ENCODE measurements at regions not wholly inside any gene's neighbourhood (a gene's known extent, or its start where the extent isn't known, plus 50 kb on each side); places are given as distances from the start of the nearest gene placed in this dataset.

DNA sequence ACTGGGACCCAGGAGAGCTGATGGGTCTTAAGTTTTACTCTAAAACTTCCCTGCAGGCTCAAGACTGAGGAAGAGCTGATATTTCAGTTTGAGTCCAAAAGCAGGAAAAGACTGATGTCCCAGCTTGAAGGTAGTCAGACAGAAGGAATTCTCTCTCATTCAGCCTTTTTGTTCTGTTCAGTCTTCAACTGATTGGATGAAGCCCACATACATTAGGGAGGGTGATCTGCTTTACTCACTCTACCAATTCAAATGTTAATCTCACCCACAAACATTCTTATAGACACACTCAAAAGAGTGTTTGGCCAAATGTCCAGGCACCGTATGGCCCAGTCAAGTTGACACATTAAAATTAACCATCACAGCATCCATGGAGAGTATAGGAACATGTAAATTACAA, 173.5 kb downstream of the KCNRG start:
- Mint-ChIP-seq H3K4me1 (ENCODE audit: low read depth in 2 of 2) (peaks cover 3 to 19% of the 10 kb centered on the region in 2 donors), H3K27ac (no peak overlapping the region), H3K27me3 (no peaks in the 10 kb centered on the region), H3K4me3 (peak overlapping the region in 1 of 2 donors; percentile 84), H3K9me3 (no peaks in the 10 kb centered on the region), H3K36me3 (ENCODE audit: insufficient read depth) (peaks cover 3% of the 10 kb centered on the region)
- ATAC-seq (replicated peaks) (no peak), DNase-seq (no peak)

DNA sequence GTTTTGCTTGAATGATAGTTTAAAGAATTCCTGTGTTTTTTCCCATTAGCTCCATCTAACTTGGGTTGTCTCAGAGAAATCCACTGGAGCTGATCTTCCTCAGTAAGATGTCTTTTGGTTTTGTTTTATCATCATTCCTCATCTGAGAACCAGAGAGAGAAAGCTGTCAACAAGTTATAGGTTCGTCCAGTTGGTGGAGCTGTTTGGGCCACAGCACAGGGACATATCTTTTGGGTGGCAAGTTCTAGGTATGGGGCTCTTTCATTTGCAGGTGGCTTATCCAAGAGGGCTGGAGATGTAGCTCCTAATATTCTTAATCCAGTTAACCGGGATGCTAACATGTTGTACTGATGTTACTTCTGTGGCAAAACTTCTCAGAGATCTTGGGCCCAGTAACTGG, 174.2 kb downstream of the KCNRG start:
- H3K9me3 Mint-ChIP-seq: no peaks in the 10 kb centered on the region
- H3K36me3 Mint-ChIP-seq (ENCODE audit: insufficient read depth): peaks cover 3% of the 10 kb centered on the region
- H3K27ac Mint-ChIP-seq: peak overlapping the region in 1 of 2 donors; percentile 8
- no peak overlapping the region for H3K4me3 Mint-ChIP-seq
- no peaks in the 10 kb centered on the region for H3K27me3 Mint-ChIP-seq
- peaks cover 3 to 21% of the 10 kb centered on the region in 2 donors for H3K4me1 Mint-ChIP-seq (ENCODE audit: low read depth in 2 of 2)
- DNase-seq (no peak), ATAC-seq (replicated peaks) (peak; percentile 47)

DNA sequence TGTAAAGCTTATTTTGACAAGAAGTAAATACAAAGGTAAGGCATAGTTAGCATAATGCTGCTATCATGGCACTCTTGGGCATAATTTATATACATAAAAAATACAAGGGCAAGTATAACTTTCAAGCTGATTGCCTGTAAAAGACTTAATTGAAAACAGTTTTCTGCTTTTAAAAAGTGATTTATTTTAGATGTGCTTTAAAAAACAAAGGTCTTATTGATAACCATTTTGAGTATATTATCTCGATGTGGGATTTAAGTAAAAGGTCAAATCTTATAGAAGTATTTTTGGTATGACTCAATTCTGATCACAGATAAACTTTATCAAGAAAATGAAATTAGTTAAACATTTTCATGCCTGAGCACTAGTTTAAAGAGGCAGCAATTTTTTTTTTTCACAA, 175.8 kb downstream of the KCNRG start:
- ATAC-seq (replicated peaks): no peak
- H3K4me1 Mint-ChIP-seq (ENCODE audit: low read depth in 2 of 2): peaks cover 3 to 23% of the 10 kb centered on the region in 2 donors
- H3K36me3 Mint-ChIP-seq (ENCODE audit: insufficient read depth): peaks cover 1% of the 10 kb centered on the region
- no peak overlapping the region for H3K27ac Mint-ChIP-seq
- no peaks in the 10 kb centered on the region for H3K27me3 Mint-ChIP-seq
- no peak overlapping the region for H3K4me3 Mint-ChIP-seq
- no peak for DNase-seq
- H3K9me3 Mint-ChIP-seq: no peaks in the 10 kb centered on the region

DNA sequence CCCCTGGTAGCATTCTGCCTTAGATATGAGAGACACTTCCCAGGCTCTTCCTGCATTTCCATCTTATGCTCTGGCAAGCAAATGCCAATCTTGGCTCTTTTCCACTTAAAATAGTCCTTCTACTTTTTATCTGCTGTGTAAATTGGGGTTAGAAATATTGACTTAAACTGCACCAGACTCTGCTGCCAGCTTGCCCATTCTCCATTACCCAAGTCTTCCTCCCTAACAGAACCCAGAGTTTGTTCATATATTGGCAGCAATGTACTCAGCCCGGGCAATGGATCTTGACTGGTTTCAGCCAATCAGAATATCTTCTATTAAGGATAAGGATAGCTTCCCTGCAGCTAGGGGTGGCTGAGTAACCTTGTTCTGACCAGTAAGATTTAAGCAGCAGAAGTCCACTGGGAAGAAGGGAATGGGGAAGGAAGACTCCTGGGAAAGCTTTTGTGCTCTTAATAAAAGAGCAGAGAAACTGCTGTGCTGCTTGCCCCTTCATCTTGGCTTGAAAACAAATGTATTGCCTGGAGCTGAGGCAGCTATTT, 177.1 kb downstream of the KCNRG start:
- peaks cover 4% of the 10 kb centered on the region for H3K36me3 Mint-ChIP-seq (ENCODE audit: insufficient read depth)

DNA sequence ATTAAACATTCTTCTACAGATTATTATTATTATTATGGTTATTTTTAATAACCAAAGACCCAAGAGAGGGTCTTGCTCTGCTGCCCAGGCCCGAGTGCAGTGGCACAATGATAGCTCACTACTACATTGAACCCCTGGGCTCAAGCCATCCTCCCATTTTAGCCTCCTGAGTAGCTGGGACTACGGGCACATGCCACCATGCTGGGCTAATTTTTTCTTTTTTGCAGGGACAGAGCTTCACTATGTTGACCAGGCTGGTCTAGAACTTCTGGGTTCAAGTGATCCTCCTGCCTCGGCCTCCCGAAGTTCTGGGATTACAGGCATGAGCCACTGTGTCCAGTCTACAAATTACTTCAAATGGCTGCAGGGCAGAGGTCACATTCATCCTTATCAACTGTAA, 179.8 kb downstream of the KCNRG start:
- H3K36me3 Mint-ChIP-seq (ENCODE audit: insufficient read depth): peaks cover 7% of the 10 kb centered on the region
- H3K4me3 Mint-ChIP-seq: no peak overlapping the region
- DNase-seq (no peak), ATAC-seq (replicated peaks) (no peak)
- no peaks in the 10 kb centered on the region for H3K27me3 Mint-ChIP-seq
- H3K4me1 Mint-ChIP-seq (ENCODE audit: low read depth in 2 of 2): peaks cover 3 to 12% of the 10 kb centered on the region in 2 donors
- H3K9me3 Mint-ChIP-seq: no peaks in the 10 kb centered on the region
- no peak overlapping the region for H3K27ac Mint-ChIP-seq

More for the DNA sequence above, 177.1 kb downstream of the KCNRG start:
- ATAC-seq (replicated peaks): no peak
- no peak for DNase-seq
- no peak overlapping the region for H3K4me3 Mint-ChIP-seq
- no peak overlapping the region for H3K27ac Mint-ChIP-seq
- H3K9me3 Mint-ChIP-seq: no peaks in the 10 kb centered on the region
- peaks cover 3 to 22% of the 10 kb centered on the region in 2 donors for H3K4me1 Mint-ChIP-seq (ENCODE audit: low read depth in 2 of 2)
- no peaks in the 10 kb centered on the region for H3K27me3 Mint-ChIP-seq

DNA sequence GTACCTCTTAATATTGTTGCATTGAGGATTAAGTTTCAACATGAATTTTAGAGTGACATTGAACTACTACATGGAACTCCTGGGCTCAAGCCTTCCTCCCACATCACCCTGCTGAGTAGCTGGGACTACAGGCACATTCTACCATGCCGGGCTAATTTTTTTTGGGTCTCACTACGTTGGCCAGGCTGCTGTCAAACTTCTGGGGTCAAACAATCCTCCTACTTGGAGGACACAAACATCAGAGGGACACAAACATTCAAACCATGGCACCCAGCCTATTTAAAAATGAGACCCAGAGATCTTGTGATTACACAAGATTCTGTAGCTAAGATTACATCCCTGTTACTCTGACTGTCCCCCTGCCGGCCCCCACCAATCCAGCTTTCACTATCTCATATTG, 180.9 kb downstream of the KCNRG start:
- Mint-ChIP-seq H3K27ac (no peak overlapping the region), H3K36me3 (ENCODE audit: insufficient read depth) (peaks cover 7% of the 10 kb centered on the region), H3K4me3 (no peak overlapping the region), H3K27me3 (no peaks in the 10 kb centered on the region), H3K9me3 (no peaks in the 10 kb centered on the region), H3K4me1 (ENCODE audit: low read depth in 2 of 2) (peaks cover 3 to 12% of the 10 kb centered on the region in 2 donors)
- ATAC-seq (replicated peaks) (no peak), DNase-seq (no peak)

DNA sequence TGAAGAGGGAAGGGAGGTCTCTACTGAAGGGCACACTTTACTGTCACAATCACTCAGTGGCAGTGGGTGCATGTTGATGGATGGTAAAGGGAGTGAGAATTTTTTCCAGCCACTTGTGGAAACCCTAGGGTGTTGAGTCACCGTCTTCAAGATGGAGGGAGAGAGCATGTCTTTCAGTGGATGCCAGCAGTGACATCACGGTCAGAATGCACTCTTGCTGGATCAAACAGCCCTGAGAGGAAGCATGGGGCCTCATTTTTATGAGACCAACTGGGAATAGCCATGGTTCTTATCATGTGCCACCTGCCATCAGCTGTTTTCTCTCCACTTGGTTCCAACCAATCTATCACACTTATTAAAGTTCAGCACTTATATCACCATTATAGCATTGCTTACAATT, 182.5 kb downstream of the KCNRG start:
- no peaks in the 10 kb centered on the region for H3K27me3 Mint-ChIP-seq
- no peaks in the 10 kb centered on the region for H3K9me3 Mint-ChIP-seq
- H3K27ac Mint-ChIP-seq: no peak overlapping the region
- peaks cover 7% of the 10 kb centered on the region for H3K36me3 Mint-ChIP-seq (ENCODE audit: insufficient read depth)
- no peak for ATAC-seq (replicated peaks)
- DNase-seq: no peak
- no peak overlapping the region for H3K4me3 Mint-ChIP-seq
- H3K4me1 Mint-ChIP-seq (ENCODE audit: low read depth in 2 of 2): peaks cover 3 to 10% of the 10 kb centered on the region in 2 donors

DNA sequence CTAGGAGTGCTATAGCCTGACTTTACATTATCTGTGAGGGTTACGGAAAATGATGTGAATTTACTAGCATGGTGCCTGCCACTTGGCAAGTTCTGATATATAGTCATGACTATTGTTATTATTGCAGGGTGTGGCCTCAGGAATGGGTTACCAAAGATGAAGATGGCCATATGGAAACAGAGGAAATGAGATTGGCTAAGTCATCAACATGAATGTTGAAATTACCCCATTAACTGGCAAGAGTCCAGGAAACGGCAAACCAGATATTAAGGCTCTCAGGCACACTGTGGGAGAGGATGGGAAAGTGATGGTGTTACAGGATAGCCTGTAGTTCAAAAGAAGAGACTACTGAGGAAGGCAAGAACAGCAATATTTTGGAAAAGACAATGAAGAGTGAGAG, 183.3 kb downstream of the KCNRG start:
- H3K27ac Mint-ChIP-seq: no peak overlapping the region
- peaks cover 7% of the 10 kb centered on the region for H3K36me3 Mint-ChIP-seq (ENCODE audit: insufficient read depth)
- H3K4me3 Mint-ChIP-seq: no peak overlapping the region
- no peaks in the 10 kb centered on the region for H3K9me3 Mint-ChIP-seq
- peaks cover 0 to 11% of the 10 kb centered on the region in 2 donors for H3K4me1 Mint-ChIP-seq (ENCODE audit: low read depth in 2 of 2)
- no peaks in the 10 kb centered on the region for H3K27me3 Mint-ChIP-seq
- DNase-seq (no peak), ATAC-seq (replicated peaks) (no peak)

DNA sequence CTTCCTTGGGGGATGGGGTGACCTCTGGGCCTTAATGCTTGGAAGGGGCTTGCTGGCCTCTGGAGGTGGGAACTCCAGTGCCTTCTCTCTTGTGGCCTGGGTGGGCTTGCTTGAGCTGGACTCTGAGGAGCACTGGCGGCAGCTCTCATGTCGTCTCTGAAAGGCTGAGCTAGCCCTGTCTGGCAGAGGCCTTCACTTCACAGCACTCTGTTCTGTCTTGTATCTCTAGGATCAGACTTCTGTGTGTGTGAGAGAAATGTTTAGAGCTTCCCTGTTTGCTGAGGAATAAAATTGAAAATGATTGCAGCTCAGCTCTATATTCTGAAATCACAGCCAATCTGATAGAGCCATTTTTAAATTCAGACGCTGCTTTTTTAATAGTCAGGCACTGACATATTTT, 185.3 kb downstream of the KCNRG start:
- DNase-seq (no peak), ATAC-seq (replicated peaks) (no peak)
- H3K4me1 Mint-ChIP-seq (ENCODE audit: low read depth in 2 of 2): peaks cover 0 to 8% of the 10 kb centered on the region in 2 donors

DNA sequence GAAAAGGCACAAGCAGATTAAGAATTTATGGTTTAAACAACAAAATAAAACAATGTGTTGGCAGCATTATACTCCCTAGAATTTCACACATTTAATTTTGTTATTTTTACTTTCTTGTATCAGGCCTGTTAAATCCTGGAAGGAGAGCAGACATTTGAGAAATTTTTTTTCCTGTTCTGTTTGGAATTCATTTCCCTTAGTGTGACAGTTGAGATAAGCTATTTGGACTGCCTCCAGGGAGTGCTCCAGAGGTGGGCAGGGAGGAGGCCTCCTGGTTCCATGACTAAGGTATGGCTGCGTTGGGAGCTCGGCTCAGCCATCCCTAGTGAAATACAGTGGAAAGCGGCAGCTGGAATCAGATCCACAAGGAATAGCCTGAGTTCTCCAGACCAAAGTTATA, 185.7 kb downstream of the KCNRG start:
- Mint-ChIP-seq H3K9me3 (no peaks in the 10 kb centered on the region), H3K4me3 (no peak overlapping the region), H3K36me3 (ENCODE audit: insufficient read depth) (peaks cover 7% of the 10 kb centered on the region), H3K4me1 (ENCODE audit: low read depth in 2 of 2) (peaks cover 0 to 8% of the 10 kb centered on the region in 2 donors), H3K27me3 (no peaks in the 10 kb centered on the region), H3K27ac (no peak overlapping the region)
- DNase-seq (no peak), ATAC-seq (replicated peaks) (no peak)

More for the DNA sequence above, 185.3 kb downstream of the KCNRG start:
- Mint-ChIP-seq H3K27ac (no peak overlapping the region), H3K4me3 (no peak overlapping the region), H3K27me3 (no peaks in the 10 kb centered on the region), H3K9me3 (no peaks in the 10 kb centered on the region), H3K36me3 (ENCODE audit: insufficient read depth) (peaks cover 7% of the 10 kb centered on the region)

DNA sequence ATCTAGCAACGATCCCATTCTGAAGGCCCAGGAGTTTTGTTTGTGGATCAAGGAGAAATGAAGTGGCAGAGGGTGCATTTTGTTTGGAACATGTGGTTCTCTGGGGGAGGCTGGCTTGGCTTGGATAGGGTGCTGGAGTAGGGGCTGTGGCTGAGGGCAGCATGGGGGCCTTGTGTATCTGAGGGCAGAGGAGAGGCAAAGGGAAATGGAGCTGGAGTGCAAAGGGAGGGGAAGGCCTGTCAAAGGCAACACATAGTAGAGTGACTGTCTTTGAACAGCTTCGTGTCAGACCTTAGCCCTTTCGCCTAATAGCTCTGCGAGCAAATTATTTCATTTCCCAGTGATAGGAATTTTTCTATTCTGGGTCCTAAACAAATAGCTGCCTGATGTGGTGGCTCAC, 187.2 kb downstream of the KCNRG start:
- Mint-ChIP-seq H3K27me3 (no peaks in the 10 kb centered on the region), H3K4me3 (no peak overlapping the region), H3K36me3 (ENCODE audit: insufficient read depth) (peaks cover 3% of the 10 kb centered on the region), H3K4me1 (ENCODE audit: low read depth in 2 of 2) (peaks cover 0 to 8% of the 10 kb centered on the region in 2 donors), H3K9me3 (no peaks in the 10 kb centered on the region), H3K27ac (peak overlapping the region; percentile 36 to 57)
- ATAC-seq (replicated peaks) (no peak), DNase-seq (no peak)

DNA sequence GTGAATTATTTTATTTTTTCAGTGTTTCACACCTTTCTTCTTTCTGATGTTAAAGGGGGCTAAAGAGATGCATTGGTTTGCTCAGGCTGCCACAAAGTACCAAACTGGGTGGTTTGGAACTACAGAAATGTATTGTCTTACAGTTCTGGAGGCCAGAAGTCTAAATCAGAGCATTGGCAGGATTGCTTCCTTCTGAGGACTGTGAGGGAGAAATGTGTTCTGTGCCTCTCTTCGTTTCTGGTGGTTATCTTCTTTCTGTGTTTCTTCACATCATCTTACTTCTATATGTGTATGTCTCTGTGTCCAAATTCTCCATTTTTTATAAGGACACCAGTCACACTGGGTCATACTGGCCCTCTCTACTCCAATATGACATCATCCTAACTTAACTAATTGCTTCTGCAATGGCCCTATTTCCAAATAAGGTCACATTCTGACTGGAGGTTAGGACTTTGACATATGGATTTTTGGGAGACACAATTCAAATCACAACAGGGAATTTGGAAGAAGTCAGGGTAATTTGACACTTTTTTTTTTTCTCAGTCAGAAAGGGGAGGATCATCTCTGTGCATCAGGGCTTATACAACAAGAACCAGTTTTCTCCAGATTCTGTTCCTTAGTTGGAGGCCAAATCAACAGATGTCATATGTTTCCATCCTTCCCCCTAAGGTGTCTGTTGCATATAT, 188.2 kb downstream of the KCNRG start:
- H3K36me3 Mint-ChIP-seq (ENCODE audit: insufficient read depth): peaks cover 3% of the 10 kb centered on the region
- H3K27ac Mint-ChIP-seq: no peak overlapping the region
- no peak overlapping the region for H3K4me3 Mint-ChIP-seq
- ATAC-seq (replicated peaks) (no peak), DNase-seq (no peak)
- H3K27me3 Mint-ChIP-seq: no peaks in the 10 kb centered on the region
- H3K9me3 Mint-ChIP-seq: no peaks in the 10 kb centered on the region
- H3K4me1 Mint-ChIP-seq (ENCODE audit: low read depth in 2 of 2): peaks cover 0 to 11% of the 10 kb centered on the region in 2 donors

DNA sequence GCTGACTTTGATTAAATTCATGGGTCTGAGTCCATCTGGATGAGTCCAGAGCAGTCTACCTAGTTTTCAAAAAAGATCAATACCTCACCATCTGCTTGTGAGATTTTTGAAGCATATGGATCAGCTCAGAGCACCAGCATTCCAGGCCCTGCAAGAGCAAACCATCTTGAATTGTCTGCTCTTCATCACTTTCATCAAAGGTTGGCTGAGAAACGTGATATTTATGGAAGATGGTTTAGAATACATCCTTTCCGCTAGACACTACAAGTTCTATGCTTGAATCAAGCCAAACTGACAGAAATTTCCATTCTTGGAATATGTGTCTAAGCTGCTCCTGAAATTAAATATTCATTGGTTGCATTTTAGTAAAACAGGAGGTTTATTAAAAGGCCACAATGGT, 190.3 kb downstream of the KCNRG start:
- no peak for DNase-seq
- ATAC-seq (replicated peaks): no peak
- Mint-ChIP-seq H3K4me1 (ENCODE audit: low read depth in 2 of 2) (peaks cover 0 to 15% of the 10 kb centered on the region in 2 donors), H3K36me3 (ENCODE audit: insufficient read depth) (peaks cover 2% of the 10 kb centered on the region), H3K9me3 (no peaks in the 10 kb centered on the region), H3K27me3 (peaks cover 0 to 4% of the 10 kb centered on the region in 2 donors), H3K27ac (no peak overlapping the region), H3K4me3 (no peak overlapping the region)

DNA sequence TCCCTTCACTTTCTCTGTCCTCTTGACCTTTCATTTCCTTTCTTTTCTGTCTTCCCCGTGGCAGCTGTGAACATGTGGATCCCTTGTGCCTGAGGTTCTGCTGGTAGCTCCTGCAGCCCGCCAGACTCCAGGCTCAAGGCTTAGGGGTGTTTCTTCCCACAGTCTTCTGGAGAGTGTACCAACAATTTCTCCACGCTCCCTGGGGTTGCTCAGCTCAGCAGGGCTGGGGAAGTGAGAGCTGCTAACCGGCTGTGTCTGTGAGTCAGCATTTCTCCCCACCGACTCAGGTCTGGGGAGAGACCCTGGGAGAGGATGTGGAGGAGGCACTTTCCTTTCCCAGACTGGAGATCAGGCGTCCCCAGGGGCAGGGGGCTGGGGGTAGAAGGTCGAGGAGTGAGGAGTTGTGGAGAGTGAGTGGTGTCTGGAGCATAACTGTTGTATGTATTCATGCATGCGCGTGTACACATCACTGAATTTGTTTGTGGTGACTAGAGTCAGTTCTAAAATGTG, 193.6 kb downstream of the KCNRG start:
- Mint-ChIP-seq H3K4me3 (peak overlapping the region in 1 of 2 donors; percentile 56), H3K27ac (peak overlapping the region in 1 of 2 donors; percentile 18)
- DNase-seq: no peak

More for the DNA sequence above, 193.6 kb downstream of the KCNRG start:
- peaks cover 0 to 9% of the 10 kb centered on the region in 2 donors for H3K4me1 Mint-ChIP-seq (ENCODE audit: low read depth in 2 of 2)
- H3K9me3 Mint-ChIP-seq: peaks cover 0 to 2% of the 10 kb centered on the region in 2 donors
- H3K27me3 Mint-ChIP-seq: peaks cover 0 to 4% of the 10 kb centered on the region in 2 donors
- ATAC-seq (replicated peaks): no peak
- peaks cover 2% of the 10 kb centered on the region for H3K36me3 Mint-ChIP-seq (ENCODE audit: insufficient read depth)
